SK-N-MC (cell line): ENCODE measurements at regions not wholly inside any gene's neighbourhood (a gene's known extent, or its start where the extent isn't known, plus 50 kb on each side); places are given as distances from the start of the nearest gene placed in this dataset.

Experiments
- DNase-seq: peaks from one replicate; pipeline ENCODE4 v3.0.0-alpha.2; 2011; ENCODE audit warnings: low read depth, low spot score
- H3K27ac ChIP-seq: fragments of 200-600 bp; sonication (generic); 2 replicates; pipeline ENCODE4 v1.5.1; 2016; ENCODE audit warnings: mixed run types
- H3K36me3 ChIP-seq: fragments of 200-600 bp; sonication (generic); 2 replicates; pipeline ENCODE4 v1.6.1; 2017; ENCODE audit warnings: antibody characterized with exemption, low read length, mixed read lengths; ENCODE audit not compliant: insufficient read depth
- H3K4me3 ChIP-seq: fragments of 200-600 bp; sonication (generic); 2 replicates; pipeline ENCODE4 v1.5.1; 2016
- H3K9ac ChIP-seq: fragments of 200-600 bp; sonication (generic); 2 replicates; pipeline ENCODE4 v1.8.0; 2017; ENCODE audit warnings: mixed run types, mixed read lengths; ENCODE audit not compliant: insufficient read length
- H3K9me3 ChIP-seq: fragments of 200-600 bp; sonication (generic); 2 replicates; pipeline ENCODE4 v1.6.1; 2017; ENCODE audit warnings: low read depth, mild to moderate bottlenecking, antibody characterized with exemption, low read length, moderate library complexity, mixed read lengths
- EZH2 ChIP-seq: fragments of 200-600 bp; sonication (generic); IDR thresholded peaks from one replicate; pipeline ENCODE4 v1.6.1; 2017; ENCODE audit warnings: antibody characterized with exemption
- FOXP2 ChIP-seq: optimal IDR thresholded peaks from 2 replicates; pipeline ENCODE3; 2011; ENCODE audit warnings: mild to moderate bottlenecking, moderate library complexity; ENCODE audit not compliant: insufficient read depth; ENCODE audit errors: extremely low read length, control extremely low read depth
- POLR2AphosphoS5 ChIP-seq: IDR thresholded peaks from 2 replicates; pipeline ENCODE4 v1.6.1; 2012; ENCODE audit warnings: mild to moderate bottlenecking, low read depth, low read length, borderline replicate concordance

DNA sequence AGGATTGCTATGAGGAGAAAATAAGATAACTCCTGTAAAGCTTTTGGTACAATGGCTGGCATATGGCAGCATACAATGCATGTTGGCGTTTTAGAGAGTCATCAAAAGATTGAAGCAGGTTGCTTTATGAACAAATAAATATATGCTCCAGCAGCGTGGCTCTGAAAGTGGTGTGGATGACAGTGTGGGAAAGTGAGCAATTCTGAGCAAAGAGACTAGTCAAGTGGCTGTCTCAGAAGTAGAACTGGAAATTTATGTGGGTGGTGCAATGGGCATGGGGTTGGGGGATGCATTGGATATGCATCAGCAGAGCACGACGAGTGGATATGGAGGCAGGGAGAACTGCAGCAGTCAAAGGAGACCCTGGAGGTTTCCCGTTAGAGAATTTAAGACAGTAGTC, 66.2 kb upstream of the PHACTR2 start:
- no peak for DNase-seq
- Histone ChIP-seq H3K27ac (no peak overlapping the region), H3K36me3 (no peaks in the 10 kb centered on the region), H3K9me3 (no peaks in the 10 kb centered on the region), H3K4me3 (no peak overlapping the region), H3K9ac (no peak overlapping the region)
- TF ChIP-seq EZH2 (no peak), POLR2AphosphoS5 (no peak), FOXP2 (no peak)

DNA sequence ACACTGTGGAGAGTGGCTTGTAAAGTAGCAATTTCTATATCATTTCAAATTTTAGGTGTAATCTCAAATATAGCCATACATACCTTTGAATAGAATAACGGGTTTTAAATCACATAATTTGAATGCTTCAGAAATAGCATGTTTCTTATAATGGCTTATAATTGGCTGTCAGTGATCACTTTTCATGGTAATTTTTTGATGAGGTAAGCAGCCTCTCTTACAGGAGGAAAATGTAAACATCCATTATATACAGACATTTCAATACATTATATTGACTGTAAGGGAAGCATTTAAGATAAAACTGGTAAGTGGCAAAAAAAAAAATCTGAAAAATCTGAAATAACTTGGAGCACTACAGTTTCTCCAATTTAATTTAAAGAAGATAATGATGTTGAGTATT, 67.8 kb upstream of the PHACTR2 start:
- Histone ChIP-seq H3K27ac (no peak overlapping the region), H3K36me3 (no peaks in the 10 kb centered on the region), H3K4me3 (no peak overlapping the region), H3K9ac (no peak overlapping the region), H3K9me3 (no peaks in the 10 kb centered on the region)
- TF ChIP-seq EZH2 (no peak), POLR2AphosphoS5 (no peak), FOXP2 (no peak)
- DNase-seq: no peak

DNA sequence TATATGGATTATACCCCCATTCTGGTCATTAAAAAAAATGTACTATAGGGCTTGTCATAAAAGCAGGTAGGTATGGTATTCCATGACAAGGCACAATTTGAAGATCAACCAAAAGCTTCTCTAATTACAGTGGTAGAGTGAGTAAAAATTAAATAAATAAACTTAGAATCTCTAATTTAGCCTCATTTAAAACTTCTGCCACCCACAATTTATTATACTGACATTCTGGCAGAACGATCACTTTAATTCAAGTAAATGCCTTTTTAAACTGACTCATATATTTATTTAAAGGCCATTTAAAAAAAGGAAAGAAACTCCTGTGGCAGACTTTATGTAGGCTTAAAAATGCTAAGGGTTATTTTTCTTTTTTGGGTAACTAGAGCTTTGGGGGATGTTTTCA, 68.3 kb upstream of the PHACTR2 start:
- Histone ChIP-seq H3K36me3 (no peaks in the 10 kb centered on the region), H3K27ac (no peak overlapping the region), H3K4me3 (no peak overlapping the region), H3K9ac (no peak overlapping the region), H3K9me3 (no peaks in the 10 kb centered on the region)
- DNase-seq: no peak
- TF ChIP-seq EZH2 (no peak), FOXP2 (no peak), POLR2AphosphoS5 (no peak)

DNA sequence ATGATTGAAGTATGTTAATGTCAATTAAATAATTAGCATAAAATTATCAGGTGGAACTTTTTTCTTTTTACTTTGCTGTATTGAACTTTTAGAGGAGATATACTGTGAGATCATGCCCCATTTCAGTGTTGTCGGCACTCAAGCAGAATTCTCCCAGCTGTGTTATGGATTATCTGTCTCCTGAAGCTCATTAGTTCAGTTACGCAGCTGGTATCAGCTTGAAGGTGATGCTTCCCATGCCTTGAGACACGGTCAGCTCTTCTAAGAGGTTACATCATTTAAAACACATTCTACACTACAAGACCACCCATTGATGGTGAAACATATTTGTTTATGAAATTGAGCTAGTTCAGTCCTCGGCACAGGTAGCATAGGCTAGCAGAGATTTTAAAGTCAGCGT, 68.9 kb upstream of the PHACTR2 start:
- H3K27ac ChIP-seq: no peak overlapping the region
- no peak for TF ChIP-seq FOXP2
- no peak for TF ChIP-seq EZH2
- no peak for TF ChIP-seq POLR2AphosphoS5
- H3K9ac ChIP-seq: no peak overlapping the region
- no peaks in the 10 kb centered on the region for H3K36me3 ChIP-seq
- no peak for DNase-seq
- no peak overlapping the region for H3K4me3 ChIP-seq
- no peaks in the 10 kb centered on the region for H3K9me3 ChIP-seq

DNA sequence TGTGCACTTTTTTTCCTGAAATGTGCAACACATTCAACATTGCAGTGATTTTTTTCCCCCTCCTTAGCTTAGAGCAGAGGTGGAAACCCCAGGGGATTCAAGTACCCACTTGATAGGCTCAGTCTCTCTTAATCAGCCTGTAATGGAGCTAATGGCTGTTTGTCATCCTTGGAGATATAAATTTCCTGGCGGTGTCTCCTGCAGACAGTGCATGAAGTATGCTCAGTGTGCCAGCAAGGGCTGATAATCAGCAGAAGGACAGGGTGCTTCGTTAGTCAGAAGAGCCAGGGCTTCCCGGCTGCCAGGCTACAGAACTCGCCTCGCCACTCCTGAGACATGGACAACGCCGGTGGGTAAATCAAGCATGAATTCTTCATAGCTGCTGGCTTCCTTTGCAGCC, 69.8 kb upstream of the PHACTR2 start:
- DNase-seq: no peak
- no peak overlapping the region for H3K9ac ChIP-seq

DNA sequence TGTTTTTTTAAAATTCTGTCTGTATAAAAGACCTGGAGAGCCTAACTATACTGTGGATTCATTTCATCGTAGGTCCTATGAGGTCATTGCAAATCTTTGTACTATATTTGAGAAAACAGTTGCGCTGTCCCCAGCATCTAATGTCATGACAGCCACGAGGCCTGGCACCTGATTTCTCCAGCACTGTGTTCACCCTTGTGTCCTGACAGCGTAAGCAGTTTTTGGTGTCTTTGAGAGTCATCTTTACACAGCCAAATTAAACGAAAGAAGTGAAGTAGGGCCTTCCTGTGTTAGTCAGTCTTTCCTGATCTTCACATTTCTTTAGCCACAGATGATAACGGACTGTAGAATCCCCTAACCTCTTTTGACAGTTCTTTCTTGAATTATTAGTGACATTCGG, 70.6 kb upstream of the PHACTR2 start:
- Histone ChIP-seq H3K4me3 (no peak overlapping the region), H3K9ac (no peak overlapping the region), H3K9me3 (no peaks in the 10 kb centered on the region), H3K27ac (no peak overlapping the region), H3K36me3 (no peaks in the 10 kb centered on the region)
- TF ChIP-seq EZH2: no peak
- TF ChIP-seq FOXP2: no peak
- no peak for DNase-seq

More for the DNA sequence above, 69.8 kb upstream of the PHACTR2 start:
- Histone ChIP-seq H3K27ac (no peak overlapping the region), H3K36me3 (no peaks in the 10 kb centered on the region), H3K4me3 (no peak overlapping the region), H3K9me3 (no peaks in the 10 kb centered on the region)
- TF ChIP-seq EZH2 (no peak), FOXP2 (no peak), POLR2AphosphoS5 (no peak)

DNA sequence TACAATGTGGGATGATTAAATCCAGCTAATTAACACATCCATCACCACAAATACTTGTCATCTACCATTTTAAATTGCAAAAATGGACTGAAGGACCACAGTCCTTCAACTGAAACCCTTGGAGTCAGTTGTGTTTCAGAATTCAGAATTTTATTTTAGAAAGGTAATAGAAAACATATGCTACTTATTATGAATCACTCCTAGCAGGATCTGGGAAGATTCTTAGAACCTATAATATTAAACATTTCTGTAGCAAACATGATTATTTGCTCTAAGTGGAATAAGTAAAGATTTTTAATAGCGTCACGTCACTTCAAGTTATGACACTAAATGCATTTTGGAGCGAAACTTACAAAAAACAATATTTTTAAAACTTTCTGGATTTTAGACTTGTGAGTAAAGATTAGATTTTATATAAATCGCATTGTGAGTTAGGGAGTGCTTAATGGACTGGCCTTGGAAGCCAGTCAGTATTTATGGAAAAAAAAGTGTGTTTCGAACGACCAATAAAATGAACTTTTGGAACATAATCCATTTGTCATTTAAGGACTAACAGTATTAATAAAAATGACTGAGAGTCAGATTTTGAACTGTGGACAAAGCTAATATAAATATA, 71.8 kb upstream of the PHACTR2 start:
- no peaks in the 10 kb centered on the region for H3K9me3 ChIP-seq
- no peak for TF ChIP-seq EZH2
- TF ChIP-seq FOXP2: no peak
- no peak for TF ChIP-seq POLR2AphosphoS5
- H3K9ac ChIP-seq: no peak overlapping the region
- H3K36me3 ChIP-seq: no peaks in the 10 kb centered on the region
- H3K27ac ChIP-seq: no peak overlapping the region
- no peak for DNase-seq
- no peak overlapping the region for H3K4me3 ChIP-seq

DNA sequence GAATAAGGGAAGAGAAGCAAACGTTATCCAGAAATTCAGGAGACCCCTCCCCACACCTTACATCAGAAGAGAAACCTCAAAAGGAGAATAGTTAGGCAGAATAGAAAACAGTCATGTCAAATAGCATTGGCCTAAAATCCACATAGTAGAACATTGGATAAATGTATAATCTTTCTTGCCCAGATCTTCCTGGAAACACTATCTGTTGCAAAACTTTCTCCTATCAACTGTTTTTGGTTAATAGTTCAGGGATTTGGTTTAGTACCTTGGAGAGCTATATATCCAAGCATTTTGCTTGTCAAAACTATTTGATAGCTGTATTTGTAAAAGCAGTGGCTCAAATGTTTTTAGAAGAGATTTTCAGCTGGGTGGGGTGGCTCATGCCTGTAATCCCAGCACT, 74.3 kb upstream of the PHACTR2 start:
- Histone ChIP-seq H3K4me3 (no peak overlapping the region), H3K9me3 (no peaks in the 10 kb centered on the region), H3K36me3 (no peaks in the 10 kb centered on the region), H3K27ac (no peak overlapping the region), H3K9ac (no peak overlapping the region)
- DNase-seq: no peak
- no peak for TF ChIP-seq EZH2
- TF ChIP-seq FOXP2: no peak
- no peak for TF ChIP-seq POLR2AphosphoS5

DNA sequence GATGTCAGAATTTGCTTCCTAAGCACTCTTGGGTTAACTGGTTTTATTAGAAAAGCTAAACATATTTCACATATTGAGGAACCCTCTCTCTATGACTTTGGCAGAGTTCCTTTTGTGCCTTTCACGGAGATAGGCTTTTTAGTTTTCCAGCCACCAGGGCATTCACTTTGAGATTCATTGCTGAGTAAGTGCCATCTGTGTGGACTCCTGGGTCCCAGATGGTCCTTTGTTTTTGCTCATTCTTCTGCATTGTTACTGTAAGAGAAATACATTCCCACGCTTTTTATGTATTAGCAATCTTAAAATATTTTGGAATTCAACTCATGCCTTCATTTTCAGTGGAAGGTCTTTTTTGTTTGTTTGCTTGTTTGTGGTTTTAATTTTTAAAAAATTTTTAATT, 76.3 kb upstream of the PHACTR2 start:
- no peak for DNase-seq
- no peaks in the 10 kb centered on the region for H3K9me3 ChIP-seq
- H3K36me3 ChIP-seq: no peaks in the 10 kb centered on the region
- no peak for TF ChIP-seq FOXP2
- no peak for TF ChIP-seq POLR2AphosphoS5
- no peak for TF ChIP-seq EZH2
- no peak overlapping the region for H3K4me3 ChIP-seq
- H3K9ac ChIP-seq: no peak overlapping the region
- no peak overlapping the region for H3K27ac ChIP-seq
